GM21390 (cell line): ENCODE measurements at regions not wholly inside any gene's neighbourhood (a gene's known extent, or its start where the extent isn't known, plus 50 kb on each side); places are given as distances from the start of the nearest gene placed in this dataset.

Experiments used
- ATAC-seq: cut with Tn5 transposase; IDR thresholded peaks from one replicate; pipeline ENCODE4 v1.9.1; 2021; ENCODE audit not compliant: unreplicated experiment

GRCh38 chr1:65090406-65090805 is 57.6 kb upstream of the AK4 start:
- no peak for ATAC-seq

GRCh38 chr1:65092691-65093090 is 55.3 kb upstream of the AK4 start:
- no peak for ATAC-seq

GRCh38 chr1:65097076-65097475 is 50.9 kb upstream of the AK4 start:
- no peak for ATAC-seq
